Body of pancreas (tissue), 4 donors: ENCODE measurements at regions not wholly inside any gene's neighbourhood (a gene's known extent, or its start where the extent isn't known, plus 50 kb on each side); places are given as distances from the start of the nearest gene placed in this dataset.

Experiments used
- CTCF ChIP-seq, 7 experiments: fragments of 450-650 bp in 4 of 7; fragments of 200-600 bp in 3 of 7; sonication (generic) in 3 of 7; IDR thresholded peaks; one replicate each; pipeline ENCODE4 v1.5.1; 2016 to 2019; ENCODE audit warnings: antibody characterized with exemption in 7 of 7
- POLR2A ChIP-seq, 3 donors: fragments of 450-650 bp; IDR thresholded peaks; one replicate each; pipeline ENCODE4 v1.6.1; 2016; ENCODE audit warnings: antibody characterized with exemption in 3 of 3, mild to moderate bottlenecking in 2 of 3

DNA sequence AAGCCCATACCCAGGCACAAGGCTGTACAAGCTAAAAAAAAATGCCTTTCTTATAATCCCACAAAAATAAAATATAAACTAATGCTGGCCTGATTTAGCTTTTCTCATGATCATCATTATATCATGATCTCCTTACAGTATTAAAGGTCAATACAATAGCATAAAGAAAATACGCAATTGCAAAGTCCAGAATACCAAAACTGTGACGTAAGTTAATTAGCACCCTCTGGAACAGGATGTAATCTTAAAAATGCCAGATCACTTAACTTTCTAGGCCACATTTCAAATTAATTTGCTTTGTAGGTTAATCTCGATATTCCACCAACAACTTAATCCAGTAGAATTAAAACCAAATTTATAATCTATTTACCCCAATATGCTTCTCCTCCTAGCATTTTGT lies 444.2 kb upstream of the CYLC2 start:
- no peak for TF ChIP-seq CTCF (IDR thresholded peaks at IDR 0.05)
- no peak for TF ChIP-seq POLR2A (IDR thresholded peaks at IDR 0.05)
